Epithelial cell of proximal tubule (primary cell): ENCODE measurements at regions not wholly inside any gene's neighbourhood (a gene's known extent, or its start where the extent isn't known, plus 50 kb on each side); places are given as distances from the start of the nearest gene placed in this dataset.
"Not testable (repeated sequence)": the region's sequence is repeated elsewhere in the genome, so short reads cannot be mapped to it uniquely, and the experiment has no call there.

Source experiments
- DNase-seq: peaks from one replicate; pipeline ENCODE4 v3.0.0-alpha.2; 2011; ENCODE audit warnings: low read depth
- H3K4me3 ChIP-seq: 2 replicates; pipeline ENCODE4 v1.5.1; 2011; ENCODE audit warnings: low read depth, mild to moderate bottlenecking, low read length

- H3K4me3 ChIP-seq, DNase-seq: not testable (repeated sequence)
Observed at GRCh38 chr21:6481116-6481515, 4040.3 kb upstream of the TPTE start.

- H3K4me3 ChIP-seq, DNase-seq: not testable (repeated sequence)
Observed at GRCh38 chr21:6482616-6483015, 4038.8 kb upstream of the TPTE start.

- not testable (repeated sequence) for H3K4me3 ChIP-seq, DNase-seq
Observed at GRCh38 chr21:6483645-6484044, 4037.7 kb upstream of the TPTE start.

GRCh38 chr21:6486821-6487220 is 4034.6 kb upstream of the TPTE start:
- not testable (repeated sequence) for DNase-seq, H3K4me3 ChIP-seq

- not testable (repeated sequence) for DNase-seq, H3K4me3 ChIP-seq
Observed at GRCh38 chr21:6492691-6493090, 4028.7 kb upstream of the TPTE start.

- not testable (repeated sequence) for H3K4me3 ChIP-seq, DNase-seq
Observed at GRCh38 chr21:6493957-6494356, 4027.4 kb upstream of the TPTE start.

GRCh38 chr21:6496356-6496755 is 4025.0 kb upstream of the TPTE start:
- H3K4me3 ChIP-seq, DNase-seq: not testable (repeated sequence)

- H3K4me3 ChIP-seq = peak overlapping the region; percentile 50
- DNase-seq = not testable (repeated sequence)
Observed at GRCh38 chr21:6498716-6499115, 4022.7 kb upstream of the TPTE start.

- not testable (repeated sequence) for H3K4me3 ChIP-seq, DNase-seq
Observed at GRCh38 chr21:6499128-6499826, 4022.1 kb upstream of the TPTE start.

- not testable (repeated sequence) for DNase-seq, H3K4me3 ChIP-seq
Observed at GRCh38 chr21:6499866-6500265, 4021.5 kb upstream of the TPTE start.

GRCh38 chr21:6500681-6501080 is 4020.7 kb upstream of the TPTE start:
- not testable (repeated sequence) for H3K4me3 ChIP-seq, DNase-seq

GRCh38 chr21:6506167-6506894 is 4015.1 kb upstream of the TPTE start:
- not testable (repeated sequence) for DNase-seq, H3K4me3 ChIP-seq

- H3K4me3 ChIP-seq, DNase-seq: not testable (repeated sequence)
Observed at GRCh38 chr21:6507632-6508031, 4013.8 kb upstream of the TPTE start.

GRCh38 chr21:6521777-6522176 is 3999.6 kb upstream of the TPTE start:
- H3K4me3 ChIP-seq, DNase-seq: not testable (repeated sequence)

- DNase-seq, H3K4me3 ChIP-seq: not testable (repeated sequence)
Observed at GRCh38 chr21:6526213-6526612, 3995.2 kb upstream of the TPTE start.

- DNase-seq, H3K4me3 ChIP-seq: not testable (repeated sequence)
Observed at GRCh38 chr21:6530655-6531054, 3990.7 kb upstream of the TPTE start.

GRCh38 chr21:6533261-6533660 is 3988.1 kb upstream of the TPTE start:
- not testable (repeated sequence) for H3K4me3 ChIP-seq, DNase-seq

- not testable (repeated sequence) for H3K4me3 ChIP-seq, DNase-seq
Observed at GRCh38 chr21:6538320-6538719, 3983.1 kb upstream of the TPTE start.

- not testable (repeated sequence) for H3K4me3 ChIP-seq, DNase-seq
Observed at GRCh38 chr21:6539688-6540087, 3981.7 kb upstream of the TPTE start.

- H3K4me3 ChIP-seq, DNase-seq: not testable (repeated sequence)
Observed at GRCh38 chr21:6541036-6541435, 3980.3 kb upstream of the TPTE start.
